Heart left ventricle (tissue), 13 donors: ENCODE measurements at regions not wholly inside any gene's neighbourhood (a gene's known extent, or its start where the extent isn't known, plus 50 kb on each side); places are given as distances from the start of the nearest gene placed in this dataset.

Experiments used
- CTCF ChIP-seq, 12 donors: fragments of 200-600 bp; sonication (generic) in 4 of 12; IDR thresholded peaks; one replicate each; pipeline versions ENCODE4 v1.5.0 to v1.8.0; 2018 to 2022; ENCODE audit warnings: antibody characterized with exemption in 12 of 12, mild to moderate bottlenecking in 5 of 12
- POLR2A ChIP-seq, 2 donors: fragments of 450-650 bp; IDR thresholded peaks; one replicate each; pipeline ENCODE4 v1.6.1; 2017; ENCODE audit warnings: antibody characterized with exemption in 2 of 2, mild to moderate bottlenecking in 2 of 2, moderate library complexity in 2 of 2
- donor health status: ischemic (EF 13 %, LVEDD 7.1; RV severe dilation, severe dysfunction).
- donor health status: DM: no; HTN: yes; CAD: no.
- donor health status: DM: no; HTN: no; CAD: no.
- donor health status: ischemic (EF 25% LVEDD 6.9; RV normal size, moderate dysfunction).
- donor health status: ischemic (EF 25% LVEDD 5.7; RV mildly dilated, moderate dysfunction).
- donor health status: ischemic (EF 35%, LVEDD 5.7; RV mildly dilated, moderate dysfunction).
- donor health status: nonischemic (EF 11% LVEDD 7.7; RV severe dilation, severe dysfunction).
- donor health status: DM: yes; HTN: yes; CAD: no.
- donor health status: PGD.
- donor health status: ischemic (EF 29% LVEDD 5.4; RV normal size, mild dysfunction).
- donor health status: nonischemic (EF 23%, LVEDD 6.1; RV moderate dilation, normal function).

GRCh38 chr3:170784406-170784805, 85.6 kb downstream of the RPL22L1 start:
- TF ChIP-seq POLR2A (IDR thresholded peaks at IDR 0.05) (no peak), CTCF (IDR thresholded peaks at IDR 0.05) (no peak)
